Mesenchymal stem cell (in vitro differentiated cells and primary cell): ENCODE measurements at regions not wholly inside any gene's neighbourhood (a gene's known extent, or its start where the extent isn't known, plus 50 kb on each side); places are given as distances from the start of the nearest gene placed in this dataset.

Experiments
- DNase-seq: peaks from one replicate; pipeline ENCODE4 v3.0.0-alpha.2; 2013
- H2AFZ ChIP-seq: one replicate; pipeline ENCODE4 v1.6.1; 2013; ENCODE audit warnings: low read depth, mild to moderate bottlenecking, control low read depth, inconsistent platforms, low read length, moderate library complexity
- H2AK5ac ChIP-seq: 2 replicates; pipeline ENCODE4 v1.6.1; 2013; ENCODE audit warnings: low read length, moderate library complexity, mild to moderate bottlenecking, inconsistent platforms; ENCODE audit not compliant: severe bottlenecking
- H2BK120ac ChIP-seq: one replicate; pipeline ENCODE4 v1.6.1; 2013; ENCODE audit warnings: low read depth, mild to moderate bottlenecking, inconsistent platforms, low read length, moderate library complexity
- H2BK12ac ChIP-seq, 2 experiments: one replicate each; pipeline ENCODE4 v1.6.1; 2013; ENCODE audit warnings: inconsistent platforms in 2 of 2, low read length in 2 of 2, mild to moderate bottlenecking in 2 of 2, moderate library complexity in 2 of 2, control low read depth in 1 of 2
- H2BK15ac ChIP-seq: one replicate; pipeline ENCODE4 v1.6.1; 2013; ENCODE audit warnings: mild to moderate bottlenecking, low read depth, inconsistent platforms; ENCODE audit not compliant: poor library complexity, severe bottlenecking
- H2BK5ac ChIP-seq: 2 replicates; pipeline ENCODE4 v1.6.1; 2013; ENCODE audit warnings: low read depth, mild to moderate bottlenecking, low read length, control low read depth, inconsistent platforms; ENCODE audit not compliant: poor library complexity, severe bottlenecking
- H3K14ac ChIP-seq, 2 experiments: one replicate each; pipeline ENCODE4 v1.6.1; 2013; ENCODE audit warnings: inconsistent platforms in 2 of 2, low read length in 2 of 2, control low read depth in 1 of 2, mild to moderate bottlenecking in 1 of 2, moderate library complexity in 1 of 2
- H3K18ac ChIP-seq, 2 experiments: one replicate each; pipeline ENCODE4 v1.6.1; 2013; ENCODE audit warnings: inconsistent platforms in 2 of 2, low read length in 2 of 2, control low read depth in 1 of 2, low read depth in 1 of 2, mild to moderate bottlenecking in 1 of 2
- H3K23ac ChIP-seq, 2 experiments: one replicate each; pipeline ENCODE4 v1.6.1; 2013; ENCODE audit warnings: inconsistent platforms in 2 of 2, low read length in 2 of 2, mild to moderate bottlenecking in 2 of 2, moderate library complexity in 2 of 2, control low read depth in 1 of 2
- H3K27ac ChIP-seq: 2 replicates; pipeline ENCODE4 v1.5.1; 2013; ENCODE audit warnings: mild to moderate bottlenecking, moderate library complexity, low read length, control low read depth, inconsistent platforms; ENCODE audit not compliant: poor library complexity, severe bottlenecking
- H3K27me3 ChIP-seq, 2 experiments: 2 replicates each; pipeline versions ENCODE4 v1.6.1 to v1.7.0; 2013; ENCODE audit warnings: low read length in 2 of 2, mild to moderate bottlenecking in 2 of 2, moderate library complexity in 2 of 2, control low read depth in 1 of 2, inconsistent platforms in 1 of 2; ENCODE audit not compliant: control insufficient read depth in 1 of 2, insufficient read depth in 1 of 2
- H3K36me3 ChIP-seq, 2 experiments: 2 replicates each; pipeline versions ENCODE4 v1.6.1 to v1.7.0; 2013; ENCODE audit warnings: low read length in 2 of 2, control low read depth in 1 of 2, inconsistent platforms in 1 of 2, low read depth in 1 of 2, mild to moderate bottlenecking in 1 of 2; ENCODE audit not compliant: insufficient read depth in 2 of 2, control insufficient read depth in 1 of 2
- H3K4ac ChIP-seq, 2 experiments: one replicate each; pipeline ENCODE4 v1.6.1; 2013; ENCODE audit warnings: inconsistent platforms in 2 of 2, low read length in 2 of 2, mild to moderate bottlenecking in 2 of 2, moderate library complexity in 2 of 2, control low read depth in 1 of 2, low read depth in 1 of 2
- H3K4me1 ChIP-seq: 2 replicates; pipeline ENCODE4 v1.6.1; 2013; ENCODE audit warnings: low read depth, low read length, control low read depth; ENCODE audit not compliant: control insufficient read depth, insufficient read depth
- H3K4me2 ChIP-seq: 2 replicates; pipeline ENCODE4 v1.6.1; 2013; ENCODE audit warnings: low read length, mild to moderate bottlenecking, inconsistent platforms; ENCODE audit not compliant: poor library complexity, severe bottlenecking
- H3K4me3 ChIP-seq, 2 experiments: 2 replicates each; pipeline versions ENCODE4 v1.5.1 to v1.7.0; 2013; ENCODE audit warnings: low read length in 2 of 2, mild to moderate bottlenecking in 2 of 2, control low read depth in 1 of 2, low read depth in 1 of 2; ENCODE audit not compliant: insufficient read depth in 1 of 2
- H3K79me1 ChIP-seq: replicated peaks from 2 replicates; pipeline ENCODE4 v1.6.1; 2013; ENCODE audit warnings: mild to moderate bottlenecking, control low read depth, low read length, inconsistent platforms; ENCODE audit not compliant: poor library complexity, severe bottlenecking
- H3K9ac ChIP-seq: 2 replicates; pipeline ENCODE4 v1.7.0; 2013; ENCODE audit warnings: mild to moderate bottlenecking, low read length, moderate library complexity
- H3K9me3 ChIP-seq: 2 replicates; pipeline ENCODE4 v1.7.0; 2013; ENCODE audit warnings: mild to moderate bottlenecking, low read length; ENCODE audit not compliant: control insufficient read depth
- H4K8ac ChIP-seq: one replicate; pipeline ENCODE4 v1.6.1; 2013; ENCODE audit warnings: inconsistent platforms, mild to moderate bottlenecking, low read length, moderate library complexity
- H4K91ac ChIP-seq: one replicate; pipeline ENCODE4 v1.6.1; 2013; ENCODE audit warnings: mild to moderate bottlenecking, low read length, inconsistent platforms
- WGBS: methylation state at CpG from one replicate; pipeline ENCODE4 v1.1.7; 2013; ENCODE audit warnings: mixed read lengths; 5-methylcytosine and 5-hydroxymethylcytosine counted together

DNA sequence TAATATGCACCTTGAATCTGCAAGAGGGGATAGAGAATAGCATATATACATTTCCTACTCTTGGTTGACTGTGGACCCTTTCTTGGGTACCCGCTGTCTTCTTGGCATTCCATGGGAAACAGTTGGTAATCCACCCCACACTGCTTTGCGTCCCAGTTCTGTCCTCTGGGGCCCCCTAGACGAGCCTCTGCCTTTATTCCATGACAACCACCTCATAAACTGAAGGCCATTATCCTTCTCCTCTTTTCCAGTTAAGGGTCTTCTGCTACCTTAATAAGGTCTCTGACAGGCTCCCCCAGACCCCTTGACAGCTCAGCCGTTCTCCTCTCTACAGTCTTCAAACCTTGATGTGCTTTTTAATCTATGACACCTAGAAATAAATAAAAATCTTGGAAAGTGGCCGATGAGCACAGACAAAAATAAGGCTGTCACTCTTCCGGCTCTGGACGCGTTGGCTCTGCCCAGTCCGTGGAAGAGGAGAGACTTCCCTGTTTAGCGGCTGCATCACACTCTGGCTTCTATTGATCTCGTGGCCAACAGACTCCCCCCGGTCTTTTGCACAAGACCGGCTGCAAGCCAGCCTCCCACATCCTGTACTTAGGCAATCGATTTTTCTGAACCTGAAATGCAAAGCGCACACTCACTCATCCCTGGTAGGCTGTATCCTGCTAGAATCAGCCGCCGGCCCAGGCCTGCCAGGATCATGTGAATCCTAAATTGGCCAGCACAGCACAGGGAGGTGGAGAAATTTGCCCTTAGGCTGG, 251.0 kb upstream of the TLE3 start:
- Histone ChIP-seq H3K4me3 (no peak overlapping the region), H3K9ac (no peak overlapping the region), H3K23ac (no peak overlapping the region), H2BK15ac (no peak overlapping the region), H3K79me1 (no peaks in the 10 kb centered on the region), H4K8ac (no peak overlapping the region), H2AFZ (no peak overlapping the region), H2BK5ac (no peak overlapping the region), H4K91ac (no peak overlapping the region), H3K4me1 (no peaks in the 10 kb centered on the region), H2BK120ac (no peak overlapping the region), H3K18ac (no peak overlapping the region), H3K4ac (no peak overlapping the region), H3K4me2 (no peak overlapping the region), H2BK12ac (no peak overlapping the region), H3K14ac (no peak overlapping the region), H2AK5ac (no peak overlapping the region), H3K27ac (no peak overlapping the region), H3K27me3 (peaks cover 56 to 61% of the 10 kb centered on the region in 2 experiments), H3K36me3 (no peaks in the 10 kb centered on the region), H3K9me3 (no peaks in the 10 kb centered on the region)
- no peak for DNase-seq
- 85% methylated on average over 17 of the region's 17 CpGs for WGBS

DNA sequence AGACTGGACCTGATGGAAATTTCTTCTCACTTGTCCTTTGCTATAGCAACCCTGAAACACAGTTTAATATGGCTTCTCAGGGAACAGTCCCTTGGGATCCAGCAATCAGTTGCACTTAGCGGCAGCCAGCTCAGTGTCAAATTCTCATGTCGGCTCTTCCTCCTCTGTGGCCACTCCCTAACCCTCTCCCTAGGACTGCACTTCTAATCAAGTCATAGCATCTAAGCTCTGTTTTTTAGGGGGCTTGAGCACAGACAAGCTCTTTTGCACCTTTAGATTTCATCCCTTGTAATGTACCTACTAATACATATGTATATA, 250.5 kb upstream of the TLE3 start:
- Histone ChIP-seq H3K18ac (no peak overlapping the region), H2BK120ac (no peak overlapping the region), H2BK5ac (no peak overlapping the region), H3K4me3 (no peak overlapping the region), H2BK15ac (no peak overlapping the region), H3K14ac (no peak overlapping the region), H2BK12ac (no peak overlapping the region), H3K4ac (no peak overlapping the region), H3K27me3 (peaks cover 50 to 57% of the 10 kb centered on the region in 2 experiments), H3K4me2 (no peak overlapping the region), H4K8ac (no peak overlapping the region), H3K9ac (no peak overlapping the region), H3K79me1 (no peaks in the 10 kb centered on the region), H4K91ac (no peak overlapping the region), H2AK5ac (no peak overlapping the region), H3K23ac (no peak overlapping the region), H3K36me3 (no peaks in the 10 kb centered on the region), H3K9me3 (no peaks in the 10 kb centered on the region), H2AFZ (no peak overlapping the region), H3K4me1 (no peaks in the 10 kb centered on the region), H3K27ac (no peak overlapping the region)
- WGBS = 64% methylated on average over 2 of the region's 2 CpGs
- no peak for DNase-seq

DNA sequence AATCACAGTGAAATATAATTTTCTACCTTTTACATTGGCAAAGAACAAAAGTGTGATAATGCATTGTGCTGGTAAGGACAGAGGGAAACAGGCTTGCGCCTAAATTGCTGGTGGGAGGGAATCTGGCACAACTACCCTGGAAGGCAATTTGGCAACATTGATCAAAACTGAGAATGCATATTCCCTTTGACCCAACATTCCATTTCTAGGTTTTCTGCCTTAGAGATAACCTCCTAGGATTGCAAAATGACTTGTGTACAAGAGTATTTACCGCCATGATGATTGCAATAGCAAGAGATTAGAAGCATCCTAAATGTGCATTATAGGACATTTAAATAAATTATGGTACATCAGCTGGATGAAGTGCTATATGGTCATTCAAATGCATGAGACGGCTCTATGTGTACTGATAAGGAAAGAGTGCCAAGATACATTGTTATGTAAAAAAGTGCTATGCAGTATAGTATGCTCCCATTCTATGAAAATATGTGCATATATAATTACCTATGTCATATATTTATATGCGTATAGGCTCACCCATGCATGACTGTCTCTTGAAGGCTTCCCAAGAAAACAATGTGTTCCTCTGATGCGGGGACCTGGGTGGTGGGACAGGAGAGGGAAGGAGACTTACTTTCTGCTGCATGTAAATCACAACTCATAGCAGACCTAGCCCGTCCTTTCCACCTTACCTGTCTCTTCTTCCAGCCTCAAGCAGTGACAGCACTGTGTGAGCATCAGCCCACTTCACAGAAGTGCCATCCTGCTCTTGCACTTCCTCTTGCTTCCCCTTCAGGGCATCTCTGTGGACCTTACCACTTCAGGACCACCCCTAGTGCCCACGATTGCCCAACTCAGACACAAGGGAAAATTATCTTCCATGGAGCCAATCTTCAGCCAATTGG, 249.9 kb upstream of the TLE3 start:
- H3K9ac ChIP-seq = no peak overlapping the region
- no peak overlapping the region for H3K27ac ChIP-seq
- H3K14ac ChIP-seq = no peak overlapping the region
- no peak overlapping the region for H3K4me2 ChIP-seq
- no peak overlapping the region for H3K4ac ChIP-seq
- peaks cover 49 to 57% of the 10 kb centered on the region in 2 experiments for H3K27me3 ChIP-seq
- no peak overlapping the region for H3K18ac ChIP-seq
- H3K79me1 ChIP-seq = no peaks in the 10 kb centered on the region
- H2BK5ac ChIP-seq = no peak overlapping the region
- no peak overlapping the region for H3K4me3 ChIP-seq
- WGBS = 95% methylated on average over 6 of the region's 7 CpGs
- no peaks in the 10 kb centered on the region for H3K36me3 ChIP-seq
- no peaks in the 10 kb centered on the region for H3K9me3 ChIP-seq
- no peak overlapping the region for H4K8ac ChIP-seq
- H3K23ac ChIP-seq = no peak overlapping the region
- no peak for DNase-seq
- no peak overlapping the region for H2BK15ac ChIP-seq
- no peak overlapping the region for H4K91ac ChIP-seq
- H2BK12ac ChIP-seq = no peak overlapping the region
- no peak overlapping the region for H2AK5ac ChIP-seq
- no peaks in the 10 kb centered on the region for H3K4me1 ChIP-seq
- H2AFZ ChIP-seq = no peak overlapping the region
- H2BK120ac ChIP-seq = no peak overlapping the region

DNA sequence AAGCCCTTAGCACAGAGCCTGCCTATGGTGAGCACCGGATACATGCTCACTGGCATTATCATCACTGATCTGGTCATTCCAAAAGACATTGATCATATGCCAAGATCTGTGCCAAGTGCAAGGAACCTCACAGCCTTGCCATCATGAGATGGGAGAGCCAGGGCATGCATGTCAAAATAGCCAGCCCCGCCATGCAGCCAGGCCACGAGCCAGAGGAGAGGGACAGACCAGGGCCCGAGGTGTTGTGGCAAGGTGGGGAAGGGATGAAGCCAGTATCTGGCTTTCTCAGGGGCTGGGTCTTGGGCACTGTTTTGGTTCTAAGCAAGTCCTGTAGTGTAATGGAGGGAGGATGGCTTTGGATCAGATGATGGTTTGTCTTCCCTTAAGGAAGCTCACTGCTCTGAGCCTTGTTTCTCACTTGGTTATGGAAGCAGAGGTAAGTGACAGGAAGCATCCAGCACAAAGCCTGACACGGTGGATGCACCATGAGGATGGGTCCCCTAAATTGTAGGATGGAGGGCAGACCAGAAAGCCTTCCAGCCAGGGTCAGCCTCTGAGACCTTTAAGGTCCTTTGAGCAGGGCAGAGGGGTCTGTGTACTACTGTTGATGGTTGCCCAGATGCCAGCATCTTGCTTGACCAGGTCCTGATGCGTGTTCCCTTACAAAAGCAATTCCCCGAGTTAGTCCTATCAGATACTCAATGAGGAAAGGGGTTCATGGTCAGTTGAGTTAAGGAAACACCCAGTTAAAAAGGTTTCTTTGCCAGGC, 247.7 kb upstream of the TLE3 start:
- Histone ChIP-seq H2AK5ac (no peak overlapping the region), H2BK5ac (no peak overlapping the region), H3K9me3 (no peaks in the 10 kb centered on the region), H3K27ac (no peak overlapping the region), H3K36me3 (no peaks in the 10 kb centered on the region), H3K4ac (no peak overlapping the region), H3K79me1 (no peaks in the 10 kb centered on the region), H4K8ac (no peak overlapping the region), H3K23ac (no peak overlapping the region), H3K4me1 (no peaks in the 10 kb centered on the region), H2AFZ (no peak overlapping the region), H2BK15ac (no peak overlapping the region), H2BK12ac (no peak overlapping the region), H3K9ac (no peak overlapping the region), H3K27me3 (peaks cover 37 to 51% of the 10 kb centered on the region in 2 experiments), H3K18ac (no peak overlapping the region), H3K14ac (no peak overlapping the region), H4K91ac (no peak overlapping the region), H3K4me2 (no peak overlapping the region), H2BK120ac (no peak overlapping the region), H3K4me3 (no peak overlapping the region)
- 84% methylated on average over 7 of the region's 7 CpGs for WGBS
- no peak for DNase-seq
